B cell (primary cell): ENCODE measurements at regions not wholly inside any gene's neighbourhood (a gene's known extent, or its start where the extent isn't known, plus 50 kb on each side); places are given as distances from the start of the nearest gene placed in this dataset.

Experiments used
- ATAC-seq: fragments of 200-7000 bp; cut with Tn5 transposase; one replicate; pipeline ENCODE4 v1.10.0; 2021; ENCODE audit warnings: low read depth, mild to moderate bottlenecking, moderate number of reproducible peaks, moderate library complexity
- CTCF ChIA-PET: fragments of 350-600 bp; sonication (Branson Sonifier 250); formaldehyde crosslinking; loops from one replicate; lab custom pipeline; 2021; ENCODE audit warnings: antibody characterized with exemption, inconsistent platforms; lab: Charles Lee
- POLR2A ChIA-PET: fragments of 350-600 bp; sonication (Branson Sonifier 250); formaldehyde crosslinking; loops from one replicate; lab custom pipeline; 2021; ENCODE audit warnings: antibody characterized with exemption; lab: Charles Lee
- DNase-seq: peaks from one replicate; pipeline ENCODE4 v3.0.0; 2013
- H2AFZ ChIP-seq: 2 replicates; pipeline ENCODE4 v1.6.1; 2012; ENCODE audit warnings: mild to moderate bottlenecking, low read depth, low read length; ENCODE audit not compliant: insufficient read depth, poor library complexity, severe bottlenecking
- H3K27ac ChIP-seq, 2 donors: 1 replicate in 1 of 2; 2 replicates in 1 of 2; pipeline ENCODE4 v1.5.1; 2012 to 2013; ENCODE audit warnings: low read length in 2 of 2, mild to moderate bottlenecking in 2 of 2, moderate library complexity in 1 of 2
- H3K27me3 ChIP-seq, 4 experiments: fragments of 200-600 bp in 1 of 4; sonication (generic) in 1 of 4; replicated peaks in 1 of 4; 1 replicate in 2 of 4; 2 replicates in 2 of 4; pipeline versions ENCODE4 v1.6.1 to v1.7.0; 2013 to 2016; ENCODE audit warnings: low read length in 3 of 4, mild to moderate bottlenecking in 2 of 4, mixed read lengths in 1 of 4, moderate library complexity in 1 of 4; ENCODE audit not compliant: insufficient read depth in 4 of 4, control insufficient read depth in 3 of 4; ENCODE audit errors: control extremely low read depth in 1 of 4
- H3K36me3 ChIP-seq, 2 experiments: replicated peaks in 1 of 2; 1 replicate in 1 of 2; 2 replicates in 1 of 2; pipeline versions ENCODE4 v1.6.1 to v1.7.1; 2013; ENCODE audit warnings: low read length in 1 of 2; ENCODE audit not compliant: insufficient read depth in 2 of 2, control insufficient read depth in 1 of 2; ENCODE audit errors: control extremely low read depth in 1 of 2, extremely low read depth in 1 of 2
- H3K4me1 ChIP-seq, 2 donors: fragments of 200-600 bp in 1 of 2; sonication (generic) in 1 of 2; 1 replicate in 1 of 2; 2 replicates in 1 of 2; pipeline versions ENCODE4 v1.5.1 to v1.6.1; 2013 to 2017; ENCODE audit warnings: low read length in 2 of 2; ENCODE audit not compliant: control insufficient read depth in 2 of 2, insufficient read depth in 2 of 2
- H3K4me2 ChIP-seq: replicated peaks from 2 replicates; pipeline ENCODE3; 2012; ENCODE audit warnings: mild to moderate bottlenecking, low read depth, low read length; ENCODE audit not compliant: poor library complexity, severe bottlenecking
- H3K4me3 ChIP-seq, 5 experiments: fragments of 200-600 bp in 1 of 5; sonication (generic) in 1 of 5; 1 replicate in 3 of 5; 2 replicates in 2 of 5; pipeline versions ENCODE4 v1.5.1 to v1.7.0; 2011 to 2016; ENCODE audit warnings: low read length in 4 of 5, mild to moderate bottlenecking in 4 of 5, low read depth in 2 of 5, control low read depth in 1 of 5, moderate library complexity in 1 of 5; ENCODE audit not compliant: insufficient read depth in 1 of 5; ENCODE audit errors: control extremely low read depth in 1 of 5, extremely low read depth in 1 of 5
- H3K79me2 ChIP-seq: fragments of 200-600 bp; sonication (generic); one replicate; pipeline ENCODE4 v1.6.0; 2016; ENCODE audit warnings: low read length; ENCODE audit not compliant: control insufficient read depth, insufficient read depth
- H3K9ac ChIP-seq: fragments of 200-600 bp; sonication (generic); 2 replicates; pipeline ENCODE4 v1.6.1; 2017; ENCODE audit warnings: mild to moderate bottlenecking, low read length, moderate library complexity
- H3K9me3 ChIP-seq, 3 donors: one replicate each; pipeline versions ENCODE4 v1.6.1 to v1.7.1; 2013; ENCODE audit warnings: low read length in 2 of 3; ENCODE audit not compliant: control insufficient read depth in 2 of 3, insufficient read depth in 1 of 3; ENCODE audit errors: control extremely low read depth in 1 of 3
- H4K20me1 ChIP-seq: 2 replicates; pipeline ENCODE4 v1.6.0; 2012; ENCODE audit warnings: mild to moderate bottlenecking, low read length; ENCODE audit not compliant: insufficient read depth, control insufficient read depth, poor library complexity, severe bottlenecking
- H3K27ac Mint-ChIP-seq: one replicate; pipeline ENCODE4 v1.8.0; 2021; ENCODE audit warnings: mixed read lengths
- H3K27me3 Mint-ChIP-seq: one replicate; pipeline ENCODE4 v1.8.0; 2021; ENCODE audit warnings: mixed read lengths
- H3K4me1 Mint-ChIP-seq: one replicate; pipeline ENCODE4 v1.8.0; 2021; ENCODE audit warnings: mixed read lengths
- H3K4me3 Mint-ChIP-seq: one replicate; pipeline ENCODE4 v1.8.0; 2021; ENCODE audit warnings: mixed read lengths
- H3K9me3 Mint-ChIP-seq: one replicate; pipeline ENCODE4 v1.8.0; 2022; ENCODE audit warnings: mixed read lengths; ENCODE audit not compliant: insufficient read depth
- CTCF ChIP-seq: fragments of 200-600 bp; IDR thresholded peaks from one replicate; pipeline ENCODE4 v1.8.0; 2022; ENCODE audit warnings: antibody characterized with exemption, mild to moderate bottlenecking
- EZH2 ChIP-seq: IDR thresholded peaks from 2 replicates; pipeline ENCODE4 v1.6.1; 2012; ENCODE audit warnings: borderline replicate concordance, low read depth, mild to moderate bottlenecking, moderate library complexity, low read length; ENCODE audit not compliant: insufficient read depth, poor library complexity, severe bottlenecking
- WGBS: methylation state at CpG from one replicate; pipeline ENCODE4 v1.1.5; 2013; ENCODE audit warnings: missing lambda C conversion rate; ENCODE audit not compliant: insufficient coverage; 5-methylcytosine and 5-hydroxymethylcytosine counted together
- intact Hi-C: fragments of 100-400 bp; cut with micrococcal nuclease; formaldehyde crosslinking; loops from one replicate; pipeline ENCODE4 v1.10.0; 2022

GRCh38 chr5:117204926-117205869, 630.6 kb upstream of the SEMA6A start:
- Histone ChIP-seq H2AFZ (no peak overlapping the region), H3K27me3 (no peaks in the 10 kb centered on the region), H3K9me3 (peaks cover 0 to 7% (median 0%) of the 10 kb centered on the region in 3 donors), H4K20me1 (no peaks in the 10 kb centered on the region), H3K27ac (no peak overlapping the region), H3K4me3 (no peak overlapping the region), H3K36me3 (no peaks in the 10 kb centered on the region), H3K9ac (no peak overlapping the region), H3K4me2 (no peak overlapping the region), H3K79me2 (no peaks in the 10 kb centered on the region), H3K4me1 (no peaks in the 10 kb centered on the region)
- Mint-ChIP-seq H3K4me3 (no peak overlapping the region), H3K9me3 (peaks cover 6% of the 10 kb centered on the region), H3K27me3 (no peaks in the 10 kb centered on the region), H3K4me1 (no peaks in the 10 kb centered on the region), H3K27ac (no peak overlapping the region)
- TF ChIP-seq EZH2 (no peak), CTCF (no peak)
- DNase-seq (no peak), ATAC-seq (no peak)
- intact Hi-C loops = no loop called here
- CTCF ChIA-PET = no interaction called here
- 68% methylated on average over 9 of the region's 10 CpGs for WGBS
- POLR2A ChIA-PET = no interaction called here

GRCh38 chr5:117204404-117204803, 629.8 kb upstream of the SEMA6A start:
- no peak for TF ChIP-seq CTCF
- no peak for TF ChIP-seq EZH2
- H3K79me2 ChIP-seq = no peaks in the 10 kb centered on the region
- Mint-ChIP-seq H3K27me3 (no peaks in the 10 kb centered on the region), H3K4me1 (no peaks in the 10 kb centered on the region), H3K9me3 (peaks cover 2% of the 10 kb centered on the region), H3K4me3 (no peak overlapping the region), H3K27ac (no peak overlapping the region)
- H3K27me3 ChIP-seq = no peaks in the 10 kb centered on the region
- no peak overlapping the region for H2AFZ ChIP-seq
- H3K36me3 ChIP-seq = no peaks in the 10 kb centered on the region
- peaks cover 0 to 7% (median 0%) of the 10 kb centered on the region in 3 donors for H3K9me3 ChIP-seq
- no peak overlapping the region for H3K4me2 ChIP-seq
- H3K9ac ChIP-seq = no peak overlapping the region
- H4K20me1 ChIP-seq = no peaks in the 10 kb centered on the region
- H3K27ac ChIP-seq = no peak overlapping the region
- intact Hi-C loops = no loop called here
- WGBS = no CpG with 5 or more reads among the region's 4 CpGs
- H3K4me3 ChIP-seq = no peak overlapping the region
- ATAC-seq (no peak), DNase-seq (no peak)
- H3K4me1 ChIP-seq = no peaks in the 10 kb centered on the region
- CTCF ChIA-PET = no interaction called here
- POLR2A ChIA-PET = no interaction called here
